H1 (cell line): ENCODE measurements at regions not wholly inside any gene's neighbourhood (a gene's known extent, or its start where the extent isn't known, plus 50 kb on each side); places are given as distances from the start of the nearest gene placed in this dataset.

ENCODE experiments used
- CTCF ChIA-PET: fragments of 300-600 bp; sonication (Branson Sonifier 250); formaldehyde crosslinking; loops from one replicate; lab custom pipeline; 2021; ENCODE audit not compliant: partially characterized antibody; lab: Charles Lee
- POLR2A ChIA-PET: fragments of 300-600 bp; sonication (Branson Sonifier 250); formaldehyde crosslinking; loops from one replicate; lab custom pipeline; 2021; ENCODE audit warnings: inconsistent platforms; ENCODE audit not compliant: partially characterized antibody; lab: Charles Lee
- DNase-seq, 2 experiments: peaks; one replicate each; pipeline versions ENCODE4 v3.0.0 to v3.0.0-alpha.2; 2010 to 2022; ENCODE audit warnings: low spot score in 2 of 2, low read depth in 1 of 2, mixed read lengths in 1 of 2
- FAIRE-seq: peaks from 2 replicates; lab custom pipeline; 2011; peaks lifted over from hg19 to GRCh38; lab: Jason Lieb, UNC
- H2AFZ ChIP-seq: 2 replicates; pipeline ENCODE4 v1.8.1; 2012; ENCODE audit warnings: low read length, inconsistent platforms
- H2AK5ac ChIP-seq: 2 replicates; pipeline ENCODE4 v1.6.1; 2013; ENCODE audit warnings: low read depth, low read length
- H2BK120ac ChIP-seq: replicated peaks from 2 replicates; pipeline ENCODE3; 2013; ENCODE audit warnings: low read depth, low read length, inconsistent platforms
- H2BK12ac ChIP-seq: 2 replicates; pipeline ENCODE4 v1.6.1; 2013; ENCODE audit warnings: low read depth, low read length
- H2BK15ac ChIP-seq: 2 replicates; pipeline ENCODE4 v1.6.1; 2013; ENCODE audit warnings: low read length
- H2BK20ac ChIP-seq: 2 replicates; pipeline ENCODE4 v1.6.1; 2013; ENCODE audit warnings: low read length
- H2BK5ac ChIP-seq: 2 replicates; pipeline ENCODE4 v1.6.1; 2013; ENCODE audit warnings: low read depth, low read length
- H3K14ac ChIP-seq: 2 replicates; pipeline ENCODE4 v1.6.1; 2013; ENCODE audit warnings: inconsistent platforms; ENCODE audit not compliant: insufficient read length
- H3K18ac ChIP-seq: 2 replicates; pipeline ENCODE4 v1.6.1; 2013; ENCODE audit warnings: low read length; ENCODE audit errors: extremely low read depth
- H3K23ac ChIP-seq: 2 replicates; pipeline ENCODE4 v1.6.1; 2013; ENCODE audit warnings: inconsistent platforms; ENCODE audit not compliant: insufficient read length
- H3K23me2 ChIP-seq: 2 replicates; pipeline ENCODE4 v1.6.1; 2013; ENCODE audit warnings: low read depth, low read length
- H3K27ac ChIP-seq: 2 replicates; pipeline ENCODE4 v1.6.1; 2011; ENCODE audit warnings: low read depth, low read length, inconsistent platforms
- H3K27me3 ChIP-seq, 4 experiments: replicated peaks in 1 of 4; 1 replicate in 1 of 4; 2 replicates in 3 of 4; pipeline versions ENCODE4 v1.6.1 to v1.8.1; 2011 to 2013; ENCODE audit warnings: low read length in 3 of 4, mild to moderate bottlenecking in 3 of 4, inconsistent platforms in 2 of 4, mixed read lengths in 2 of 4, moderate library complexity in 1 of 4; ENCODE audit not compliant: control insufficient read depth in 3 of 4, insufficient read depth in 3 of 4; ENCODE audit errors: extremely low read depth in 1 of 4
- H3K36me3 ChIP-seq, 4 experiments: 2 replicates each; pipeline versions ENCODE4 v1.6.1 to v1.8.1; 2011 to 2013; ENCODE audit warnings: mild to moderate bottlenecking in 4 of 4, low read length in 3 of 4, moderate library complexity in 2 of 4, control low read depth in 1 of 4, inconsistent platforms in 1 of 4; ENCODE audit not compliant: insufficient read depth in 4 of 4, control insufficient read depth in 2 of 4
- H3K4ac ChIP-seq: replicated peaks from 2 replicates; pipeline ENCODE3; 2013; ENCODE audit warnings: low read length, low read depth, mixed read lengths, inconsistent platforms; ENCODE audit not compliant: insufficient read length
- H3K4me1 ChIP-seq, 4 experiments: replicated peaks in 1 of 4; 1 replicate in 1 of 4; 2 replicates in 3 of 4; pipeline versions ENCODE4 v1.6.1 to v1.8.1; 2011 to 2013; ENCODE audit warnings: low read length in 3 of 4, inconsistent platforms in 2 of 4, mixed read lengths in 1 of 4; ENCODE audit not compliant: insufficient read depth in 4 of 4, control insufficient read depth in 3 of 4
- H3K4me2 ChIP-seq, 2 experiments: 2 replicates each; pipeline versions ENCODE4 v1.6.1 to v1.8.1; 2011 to 2013; ENCODE audit warnings: low read depth in 2 of 2, low read length in 2 of 2, control low read depth in 1 of 2, inconsistent platforms in 1 of 2, mild to moderate bottlenecking in 1 of 2; ENCODE audit not compliant: insufficient read depth in 1 of 2
- H3K4me3 ChIP-seq, 4 experiments: fragments of 200-600, 300-600 bp in 1 of 4; sonication (generic), shearing (Covaris generic), sonication (Bioruptor Twin) in 1 of 4; 2 replicates each; pipeline versions ENCODE4 v1.5.1 to v1.8.1; 2011 to 2016; ENCODE audit warnings: low read length in 4 of 4, low read depth in 3 of 4, control low read depth in 2 of 4, inconsistent platforms in 2 of 4, mild to moderate bottlenecking in 2 of 4, mixed read lengths in 1 of 4, moderate library complexity in 1 of 4; ENCODE audit not compliant: insufficient read depth in 2 of 4; ENCODE audit errors: extremely low read depth in 1 of 4
- H3K56ac ChIP-seq: replicated peaks from 2 replicates; pipeline ENCODE3; 2013; ENCODE audit warnings: low read depth, mild to moderate bottlenecking, mixed read lengths, low read length, inconsistent platforms; ENCODE audit not compliant: insufficient read length
- H3K79me1 ChIP-seq: 2 replicates; pipeline ENCODE4 v1.6.1; 2013; ENCODE audit warnings: low read depth, low read length, control low read depth
- H3K79me2 ChIP-seq, 2 experiments: 2 replicates each; pipeline versions ENCODE4 v1.6.1 to v1.8.1; 2012 to 2013; ENCODE audit warnings: low read length in 2 of 2, mild to moderate bottlenecking in 2 of 2, inconsistent platforms in 1 of 2; ENCODE audit not compliant: insufficient read depth in 2 of 2, control insufficient read depth in 1 of 2
- H3K9ac ChIP-seq, 4 experiments: replicated peaks in 1 of 4; 1 replicate in 1 of 4; 2 replicates in 3 of 4; pipeline versions ENCODE4 v1.6.1 to v1.8.1; 2011 to 2013; ENCODE audit warnings: low read depth in 3 of 4, low read length in 3 of 4, control low read depth in 2 of 4, mild to moderate bottlenecking in 2 of 4, moderate library complexity in 2 of 4, inconsistent platforms in 1 of 4; ENCODE audit errors: extremely low read depth in 1 of 4
- H3K9me3 ChIP-seq, 2 experiments: 2 replicates each; pipeline versions ENCODE4 v1.6.1 to v1.8.1; 2012 to 2013; ENCODE audit warnings: mild to moderate bottlenecking in 2 of 2, moderate library complexity in 2 of 2, control low read depth in 1 of 2, inconsistent platforms in 1 of 2, low read depth in 1 of 2, low read length in 1 of 2, mixed read lengths in 1 of 2; ENCODE audit not compliant: insufficient read depth in 2 of 2
- H4K20me1 ChIP-seq, 2 experiments: replicated peaks in 1 of 2; 2 replicates each; pipeline versions ENCODE3 to v1.8.1; 2011 to 2013; ENCODE audit warnings: inconsistent platforms in 2 of 2, low read length in 2 of 2, mild to moderate bottlenecking in 1 of 2; ENCODE audit not compliant: insufficient read depth in 2 of 2, control insufficient read depth in 1 of 2
- H4K5ac ChIP-seq: 2 replicates; pipeline ENCODE4 v1.6.1; 2013; ENCODE audit warnings: low read length, low read depth, mixed read lengths, inconsistent platforms; ENCODE audit not compliant: insufficient read length
- H4K8ac ChIP-seq: 2 replicates; pipeline ENCODE4 v1.8.0; 2013; ENCODE audit warnings: mild to moderate bottlenecking, moderate library complexity, low read length, inconsistent platforms; ENCODE audit not compliant: insufficient read depth; ENCODE audit errors: extremely low read depth
- H4K91ac ChIP-seq: replicated peaks from 2 replicates; pipeline ENCODE3; 2013; ENCODE audit warnings: low read length, mixed read lengths, inconsistent platforms; ENCODE audit not compliant: insufficient read length
- ATF3 ChIP-seq: IDR thresholded peaks from 2 replicates; pipeline ENCODE4 v1.6.1; 2011; ENCODE audit warnings: low read depth, mild to moderate bottlenecking, low read length; ENCODE audit not compliant: insufficient read depth
- CBX5 ChIP-seq: fragments of 300-800, 300-1000 bp; sonication (generic); IDR thresholded peaks from 2 replicates; pipeline ENCODE4 v1.7.1; 2016; ENCODE audit warnings: antibody characterized with exemption, low read length, low read depth
- CHD2 ChIP-seq: IDR thresholded peaks from 2 replicates; pipeline ENCODE4 v1.6.1; 2012; ENCODE audit warnings: low read length, improper control_type of control experiment
- GABPA ChIP-seq: IDR thresholded peaks from 2 replicates; pipeline ENCODE4 v1.6.1; 2011; ENCODE audit warnings: mild to moderate bottlenecking, low read length, moderate library complexity, borderline replicate concordance; ENCODE audit not compliant: insufficient read depth
- KDM5A ChIP-seq: fragments of 200-600 bp; IDR thresholded peaks from 2 replicates; pipeline ENCODE4 v1.7.1; 2012; ENCODE audit warnings: mild to moderate bottlenecking, low read length, inconsistent platforms, mixed read lengths
- RBBP5 ChIP-seq: IDR thresholded peaks from 2 replicates; pipeline ENCODE4 v1.7.1; 2012; ENCODE audit warnings: low read depth, mild to moderate bottlenecking, inconsistent platforms, low read length, moderate library complexity, borderline replicate concordance
- RFX5 ChIP-seq: IDR thresholded peaks from 2 replicates; pipeline ENCODE4 v1.6.1; 2011; ENCODE audit warnings: low read depth, low read length, improper control_type of control experiment, borderline replicate concordance
- RNF2 ChIP-seq: fragments of 200-900, 300-1000 bp; sonication (generic); IDR thresholded peaks from 2 replicates; pipeline ENCODE4 v1.7.1; 2016; ENCODE audit warnings: borderline replicate concordance, low read depth, mild to moderate bottlenecking, antibody characterized with exemption, low read length; ENCODE audit not compliant: poor library complexity, severe bottlenecking; ENCODE audit errors: missing control alignments
- SIN3A ChIP-seq, 2 experiments: IDR thresholded peaks in 1 of 2; conservative IDR thresholded peaks in 1 of 2; 2 replicates each; pipeline ENCODE4 v1.6.1; 2011 to 2012; ENCODE audit warnings: low read length in 2 of 2, improper control_type of control experiment in 1 of 2, low read depth in 1 of 2, mild to moderate bottlenecking in 1 of 2
- SUZ12 ChIP-seq: fragments of 200-600 bp; sonication (generic); IDR thresholded peaks from 2 replicates; pipeline ENCODE4 v1.6.1; 2012; ENCODE audit warnings: mild to moderate bottlenecking, inconsistent platforms, low read length, moderate library complexity, mixed read lengths
- TCF12 ChIP-seq: IDR thresholded peaks from 2 replicates; pipeline ENCODE4 v1.6.1; 2011; ENCODE audit warnings: low read depth, mild to moderate bottlenecking, low read length
- ZNF274 ChIP-seq: IDR thresholded peaks from 2 replicates; pipeline ENCODE4 v1.7.0; 2012; ENCODE audit warnings: low read length, borderline replicate concordance; ENCODE audit errors: extremely low read depth
- WGBS, 2 experiments: shearing (Covaris generic) in 1 of 2; methylation state at CpG; one replicate each; pipeline versions ENCODE4 v1.1.6 to v1.1.7; 2013 to 2015; ENCODE audit warnings: low lambda C conversion rate in 2 of 2, mixed read lengths in 2 of 2, inconsistent platforms in 1 of 2, low coverage in 1 of 2, missing lambda C conversion rate in 1 of 2; ENCODE audit not compliant: insufficient replicate concordance in 2 of 2, insufficient coverage in 1 of 2, insufficient read length in 1 of 2; ENCODE audit errors: extremely low coverage in 1 of 2, missing lambda C conversion rate in 1 of 2; 5-methylcytosine and 5-hydroxymethylcytosine counted together
- TF ChIP-seq, protein P1 (sequence below): IDR thresholded peaks from 2 replicates; pipeline ENCODE4 v1.6.1; 2012; ENCODE audit warnings: inconsistent platforms

- Histone ChIP-seq H4K20me1 (no peaks in the 10 kb centered on the region), H3K27ac (no peak overlapping the region), H3K27me3 (no peaks in the 10 kb centered on the region), H4K91ac (no peak overlapping the region), H3K4me3 (no peak overlapping the region), H2BK120ac (no peak overlapping the region), H2AK5ac (no peak overlapping the region), H3K23me2 (no peaks in the 10 kb centered on the region), H3K18ac (no peak overlapping the region), H2BK12ac (no peak overlapping the region), H2BK20ac (no peak overlapping the region), H3K79me2 (no peaks in the 10 kb centered on the region), H2AFZ (no peak overlapping the region), H3K4me1 (peaks cover 0 to 11% (median 0%) of the 10 kb centered on the region in 4 experiments; a peak in 2 of 7 replicates), H3K23ac (no peak overlapping the region), H3K9me3 (no peaks in the 10 kb centered on the region), H3K79me1 (no peaks in the 10 kb centered on the region), H3K14ac (no peak overlapping the region), H3K56ac (no peak overlapping the region), H2BK5ac (no peak overlapping the region), H3K4ac (no peak overlapping the region), H3K9ac (no peak overlapping the region), H3K4me2 (no peak overlapping the region), H3K36me3 (no peaks in the 10 kb centered on the region), H2BK15ac (no peak overlapping the region), H4K5ac (no peak overlapping the region), H4K8ac (no peak overlapping the region)
- TF ChIP-seq, protein P1, sequence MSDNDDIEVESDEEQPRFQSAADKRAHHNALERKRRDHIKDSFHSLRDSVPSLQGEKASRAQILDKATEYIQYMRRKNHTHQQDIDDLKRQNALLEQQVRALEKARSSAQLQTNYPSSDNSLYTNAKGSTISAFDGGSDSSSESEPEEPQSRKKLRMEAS = no peak
- no peak for TF ChIP-seq SUZ12
- TF ChIP-seq SIN3A (conservative IDR thresholded peaks at IDR 0.05 in 1 of 2, IDR thresholded peaks at IDR 0.05 in 1 of 2; ENCODE audit: low read depth in 1 of 2, low read length in 2 of 2) = no peak
- TF ChIP-seq KDM5A = no peak
- TF ChIP-seq CHD2 = no peak
- no peak for TF ChIP-seq GABPA
- TF ChIP-seq TCF12 = no peak
- TF ChIP-seq RFX5 = no peak
- no peak for TF ChIP-seq ATF3
- no peak for TF ChIP-seq ZNF274
- no peak for TF ChIP-seq CBX5
- TF ChIP-seq RBBP5 = no peak
- TF ChIP-seq RNF2 = no peak
- POLR2A ChIA-PET = interaction anchor here (0.6 kb wide), 1 partner anchor 250 kb away, joined by 3 read pairs; no protein-coding TSS in a partner anchor
- WGBS, 2 experiments = 64% methylated on average over 2 of the region's 2 CpGs; no CpG with 5 or more reads in 1 of the 2 experiments
- no peak for FAIRE-seq
- CTCF ChIA-PET = interaction anchor here (0.6 to 7.8 kb wide), 18 partner anchors 15 to 817 kb away, joined by 3 to 84 read pairs (median 3); no protein-coding TSS in a partner anchor
- no peak for DNase-seq
Observed at GRCh38 chr18:70455731-70456130, 166.9 kb downstream of the SOCS6 start.
